ENCODE measurements at regions not wholly inside any gene's neighbourhood (a gene's known extent, or its start where the extent isn't known, plus 50 kb on each side); places are given as distances from the start of the nearest gene placed in this dataset.

GRCh38 chr18:75588412-75588811, 160.9 kb upstream of the SMIM21 start:
- TF ChIP-seq, protein P1, sequence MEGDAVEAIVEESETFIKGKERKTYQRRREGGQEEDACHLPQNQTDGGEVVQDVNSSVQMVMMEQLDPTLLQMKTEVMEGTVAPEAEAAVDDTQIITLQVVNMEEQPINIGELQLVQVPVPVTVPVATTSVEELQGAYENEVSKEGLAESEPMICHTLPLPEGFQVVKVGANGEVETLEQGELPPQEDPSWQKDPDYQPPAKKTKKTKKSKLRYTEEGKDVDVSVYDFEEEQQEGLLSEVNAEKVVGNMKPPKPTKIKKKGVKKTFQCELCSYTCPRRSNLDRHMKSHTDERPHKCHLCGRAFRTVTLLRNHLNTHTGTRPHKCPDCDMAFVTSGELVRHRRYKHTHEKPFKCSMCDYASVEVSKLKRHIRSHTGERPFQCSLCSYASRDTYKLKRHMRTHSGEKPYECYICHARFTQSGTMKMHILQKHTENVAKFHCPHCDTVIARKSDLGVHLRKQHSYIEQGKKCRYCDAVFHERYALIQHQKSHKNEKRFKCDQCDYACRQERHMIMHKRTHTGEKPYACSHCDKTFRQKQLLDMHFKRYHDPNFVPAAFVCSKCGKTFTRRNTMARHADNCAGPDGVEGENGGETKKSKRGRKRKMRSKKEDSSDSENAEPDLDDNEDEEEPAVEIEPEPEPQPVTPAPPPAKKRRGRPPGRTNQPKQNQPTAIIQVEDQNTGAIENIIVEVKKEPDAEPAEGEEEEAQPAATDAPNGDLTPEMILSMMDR (conservative IDR thresholded peaks at IDR 0.05 in 1 of 2, IDR thresholded peaks at IDR 0.05 in 1 of 2; ENCODE audit: low read depth in 1 of 2, low read length in 2 of 2): no peak
- TF ChIP-seq EZH2 (IDR thresholded peaks at IDR 0.05; ENCODE audit: low read length, missing control alignments): no peak

Data from fibroblast of lung (primary cell).